ENCODE measurements at regions not wholly inside any gene's neighbourhood (a gene's known extent, or its start where the extent isn't known, plus 50 kb on each side); places are given as distances from the start of the nearest gene placed in this dataset.
"Not testable (repeated sequence)": the region's sequence is repeated elsewhere in the genome, so short reads cannot be mapped to it uniquely, and the experiment has no call there.

GRCh38 chr9:3659647-3660046 is 133.8 kb upstream of the RFX3 start:
- no peak for DNase-seq (ENCODE audit: low read depth)

GRCh38 chr9:3658964-3659363 is 133.2 kb upstream of the RFX3 start:
- DNase-seq (ENCODE audit: low read depth) = no peak

GRCh38 chr9:3656224-3656623 is 130.4 kb upstream of the RFX3 start:
- DNase-seq (ENCODE audit: low read depth) = no peak

- DNase-seq (ENCODE audit: low read depth) = no peak
Measured at GRCh38 chr9:3650994-3651622, 125.3 kb upstream of the RFX3 start.

GRCh38 chr9:3648722-3649246 is 123.0 kb upstream of the RFX3 start:
- DNase-seq (ENCODE audit: low read depth) = no peak

- no peak for DNase-seq (ENCODE audit: low read depth)
Measured at GRCh38 chr9:3648266-3648665, 122.5 kb upstream of the RFX3 start.

- no peak for DNase-seq (ENCODE audit: low read depth)
Measured at GRCh38 chr9:3647652-3648051, 121.9 kb upstream of the RFX3 start.

- DNase-seq (ENCODE audit: low read depth) = no peak
Measured at GRCh38 chr9:3646226-3646625, 120.4 kb upstream of the RFX3 start.

GRCh38 chr9:3642075-3642474 is 116.3 kb upstream of the RFX3 start:
- not testable (repeated sequence) for DNase-seq (ENCODE audit: low read depth)

GRCh38 chr9:3629495-3629894 is 103.7 kb upstream of the RFX3 start:
- no peak for DNase-seq (ENCODE audit: low read depth)

- no peak for DNase-seq (ENCODE audit: low read depth)
Measured at GRCh38 chr9:3628239-3628638, 102.4 kb upstream of the RFX3 start.

- no peak for DNase-seq (ENCODE audit: low read depth)
Measured at GRCh38 chr9:3608011-3608410, 82.2 kb upstream of the RFX3 start.

- DNase-seq (ENCODE audit: low read depth) = no peak
Measured at GRCh38 chr9:3600672-3601071, 74.9 kb upstream of the RFX3 start.

GRCh38 chr9:3597792-3598191 is 72.0 kb upstream of the RFX3 start:
- no peak for DNase-seq (ENCODE audit: low read depth)

GRCh38 chr9:3586066-3586465 is 60.3 kb upstream of the RFX3 start:
- DNase-seq (ENCODE audit: low read depth) = no peak

GRCh38 chr9:3585606-3586005 is 59.8 kb upstream of the RFX3 start:
- no peak for DNase-seq (ENCODE audit: low read depth)

GRCh38 chr9:3578786-3579185 is 53.0 kb upstream of the RFX3 start:
- no peak for DNase-seq (ENCODE audit: low read depth)

GRCh38 chr9:3576328-3576727 is 50.5 kb upstream of the RFX3 start:
- DNase-seq (ENCODE audit: low read depth) = no peak

- no peak for DNase-seq (ENCODE audit: low read depth)
Measured at GRCh38 chr9:3575821-3576220, 50.0 kb upstream of the RFX3 start.

All from stimulated activated CD4-positive, alpha-beta T cell treated with anti-CD3 and anti-CD28 coated beads, Interleukin-2, amount 100 ng/mL, for 4 hours (primary cell).